ENCODE measurements at regions not wholly inside any gene's neighbourhood (a gene's known extent, or its start where the extent isn't known, plus 50 kb on each side); places are given as distances from the start of the nearest gene placed in this dataset.
"Not testable (repeated sequence)": the region's sequence is repeated elsewhere in the genome, so short reads cannot be mapped to it uniquely, and the experiment has no call there.

GRCh38 chr13:46475541-46475991 lies 77.4 kb upstream of the LRCH1 start:
- Histone ChIP-seq H3K4me3 (ENCODE audit: low read length) (no peak overlapping the region), H2AFZ (ENCODE audit: low read length) (no peak overlapping the region), H3K4me1 (ENCODE audit: low read length) (no peaks in the 10 kb centered on the region), H3K79me2 (ENCODE audit: low read length) (no peaks in the 10 kb centered on the region), H3K9ac (ENCODE audit: low read length) (no peak overlapping the region), H3K27ac (ENCODE audit: low read length) (no peak overlapping the region), H3K9me2 (replicated peaks; ENCODE audit: insufficient read depth, low read length) (no peaks in the 10 kb centered on the region), H4K20me1 (ENCODE audit: insufficient read depth, low read depth, low read length) (no peaks in the 10 kb centered on the region), H3K36me3 (ENCODE audit: insufficient read depth, low read length) (no peaks in the 10 kb centered on the region), H3K27me3 (ENCODE audit: low read length) (no peaks in the 10 kb centered on the region), H3K4me2 (ENCODE audit: low read depth, low read length, poor library complexity, severe bottlenecking) (no peak overlapping the region), H3K9me3 (ENCODE audit: low read length) (no peaks in the 10 kb centered on the region)
- DNase-seq = no peak

GRCh38 chr13:46473806-46474205 lies 79.2 kb upstream of the LRCH1 start:
- Histone ChIP-seq H3K36me3 (ENCODE audit: insufficient read depth, low read length) (no peaks in the 10 kb centered on the region), H3K9me2 (replicated peaks; ENCODE audit: insufficient read depth, low read length) (no peaks in the 10 kb centered on the region), H3K79me2 (ENCODE audit: low read length) (no peaks in the 10 kb centered on the region), H3K4me3 (ENCODE audit: low read length) (no peak overlapping the region), H3K9me3 (ENCODE audit: low read length) (no peaks in the 10 kb centered on the region), H3K27ac (ENCODE audit: low read length) (no peak overlapping the region), H3K4me2 (ENCODE audit: low read depth, low read length, poor library complexity, severe bottlenecking) (no peak overlapping the region), H3K9ac (ENCODE audit: low read length) (no peak overlapping the region), H3K27me3 (ENCODE audit: low read length) (no peaks in the 10 kb centered on the region), H2AFZ (ENCODE audit: low read length) (no peak overlapping the region), H4K20me1 (ENCODE audit: insufficient read depth, low read depth, low read length) (no peaks in the 10 kb centered on the region), H3K4me1 (ENCODE audit: low read length) (no peaks in the 10 kb centered on the region)
- DNase-seq = no peak

GRCh38 chr13:46472384-46472783 lies 80.6 kb upstream of the LRCH1 start:
- no peaks in the 10 kb centered on the region for H3K79me2 ChIP-seq (ENCODE audit: low read length)
- no peaks in the 10 kb centered on the region for H3K27me3 ChIP-seq (ENCODE audit: low read length)
- no peaks in the 10 kb centered on the region for H3K36me3 ChIP-seq (ENCODE audit: insufficient read depth, low read length)
- no peak overlapping the region for H3K4me2 ChIP-seq (ENCODE audit: low read depth, low read length, poor library complexity, severe bottlenecking)
- no peak overlapping the region for H2AFZ ChIP-seq (ENCODE audit: low read length)
- no peak overlapping the region for H3K27ac ChIP-seq (ENCODE audit: low read length)
- H3K4me1 ChIP-seq (ENCODE audit: low read length) = no peaks in the 10 kb centered on the region
- no peak for DNase-seq
- no peaks in the 10 kb centered on the region for H3K9me2 ChIP-seq (replicated peaks; ENCODE audit: insufficient read depth, low read length)
- no peaks in the 10 kb centered on the region for H4K20me1 ChIP-seq (ENCODE audit: insufficient read depth, low read depth, low read length)
- H3K9me3 ChIP-seq (ENCODE audit: low read length) = no peaks in the 10 kb centered on the region
- H3K9ac ChIP-seq (ENCODE audit: low read length) = no peak overlapping the region
- H3K4me3 ChIP-seq (ENCODE audit: low read length) = no peak overlapping the region

DNA sequence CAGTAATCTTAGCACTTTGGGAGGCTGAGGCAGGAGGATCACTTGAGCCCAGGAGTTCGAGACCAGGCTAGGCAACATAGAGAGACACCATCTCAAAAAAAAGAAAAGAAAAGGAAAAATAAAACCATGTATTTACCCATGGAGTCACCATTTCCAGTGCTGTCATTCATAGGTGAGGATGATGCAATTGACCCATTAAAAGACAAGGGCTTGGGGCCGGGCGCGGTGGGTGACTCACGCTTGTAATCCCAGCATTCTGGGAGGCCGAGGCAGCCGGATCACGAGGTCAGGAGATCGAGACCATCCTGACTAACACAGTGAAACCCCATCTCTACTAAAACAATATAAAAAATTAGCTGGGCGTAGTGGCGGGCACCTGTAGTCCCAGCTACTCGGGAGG lies 82.6 kb upstream of the RUBCNL start:
- H2AFZ ChIP-seq (ENCODE audit: low read length); H3K36me3 ChIP-seq (ENCODE audit: insufficient read depth, low read length): not testable (repeated sequence)

GRCh38 chr13:46468570-46469463 lies 81.8 kb upstream of the RUBCNL start:
- no peak overlapping the region for H3K4me3 ChIP-seq (ENCODE audit: low read length)
- no peaks in the 10 kb centered on the region for H3K36me3 ChIP-seq (ENCODE audit: insufficient read depth, low read length)
- no peaks in the 10 kb centered on the region for H3K9me2 ChIP-seq (replicated peaks; ENCODE audit: insufficient read depth, low read length)
- no peaks in the 10 kb centered on the region for H3K4me1 ChIP-seq (ENCODE audit: low read length)
- H3K4me2 ChIP-seq (ENCODE audit: low read depth, low read length, poor library complexity, severe bottlenecking) = no peak overlapping the region
- H3K79me2 ChIP-seq (ENCODE audit: low read length) = no peaks in the 10 kb centered on the region
- H3K9me3 ChIP-seq (ENCODE audit: low read length) = no peaks in the 10 kb centered on the region
- H4K20me1 ChIP-seq (ENCODE audit: insufficient read depth, low read depth, low read length) = no peaks in the 10 kb centered on the region
- no peak overlapping the region for H3K27ac ChIP-seq (ENCODE audit: low read length)
- H3K27me3 ChIP-seq (ENCODE audit: low read length) = no peaks in the 10 kb centered on the region
- H3K9ac ChIP-seq (ENCODE audit: low read length) = no peak overlapping the region
- no peak for DNase-seq
- H2AFZ ChIP-seq (ENCODE audit: low read length) = no peak overlapping the region

More for the DNA sequence above, 82.6 kb upstream of the RUBCNL start:
- not testable (repeated sequence) for H3K9me3 ChIP-seq (ENCODE audit: low read length); H3K4me1 ChIP-seq (ENCODE audit: low read length); H3K79me2 ChIP-seq (ENCODE audit: low read length); H4K20me1 ChIP-seq (ENCODE audit: insufficient read depth, low read depth, low read length); H3K27ac ChIP-seq (ENCODE audit: low read length); H3K27me3 ChIP-seq (ENCODE audit: low read length); H3K4me3 ChIP-seq (ENCODE audit: low read length); H3K9me2 ChIP-seq (replicated peaks; ENCODE audit: insufficient read depth, low read length); DNase-seq; H3K4me2 ChIP-seq (ENCODE audit: low read depth, low read length, poor library complexity, severe bottlenecking); H3K9ac ChIP-seq (ENCODE audit: low read length)

DNA sequence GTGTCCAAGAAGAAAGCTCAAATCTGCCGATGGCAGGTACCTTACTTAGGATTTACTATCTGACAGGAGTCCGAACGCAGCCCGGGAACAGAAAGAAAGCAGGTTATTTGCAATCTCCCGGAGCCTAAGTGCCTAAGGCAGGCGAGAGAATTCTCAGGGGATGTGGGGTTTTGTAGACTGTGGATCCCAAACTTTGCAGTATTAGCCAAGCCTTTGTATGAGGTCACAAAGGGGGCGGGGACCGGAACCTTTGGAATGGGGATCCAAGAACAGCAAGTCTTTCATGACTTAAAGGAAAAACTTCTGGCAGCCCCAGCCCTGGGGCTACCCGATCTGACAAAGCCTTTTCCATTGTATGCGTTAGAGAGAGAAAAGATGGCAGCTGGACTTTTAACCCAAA lies 80.6 kb upstream of the RUBCNL start:
- H3K79me2 ChIP-seq (ENCODE audit: low read length); H3K4me1 ChIP-seq (ENCODE audit: low read length); H2AFZ ChIP-seq (ENCODE audit: low read length); H4K20me1 ChIP-seq (ENCODE audit: insufficient read depth, low read depth, low read length); H3K9me3 ChIP-seq (ENCODE audit: low read length); H3K4me3 ChIP-seq (ENCODE audit: low read length); H3K36me3 ChIP-seq (ENCODE audit: insufficient read depth, low read length); H3K4me2 ChIP-seq (ENCODE audit: low read depth, low read length, poor library complexity, severe bottlenecking); H3K9me2 ChIP-seq (replicated peaks; ENCODE audit: insufficient read depth, low read length); H3K9ac ChIP-seq (ENCODE audit: low read length); DNase-seq; H3K27ac ChIP-seq (ENCODE audit: low read length); H3K27me3 ChIP-seq (ENCODE audit: low read length): not testable (repeated sequence)

DNA sequence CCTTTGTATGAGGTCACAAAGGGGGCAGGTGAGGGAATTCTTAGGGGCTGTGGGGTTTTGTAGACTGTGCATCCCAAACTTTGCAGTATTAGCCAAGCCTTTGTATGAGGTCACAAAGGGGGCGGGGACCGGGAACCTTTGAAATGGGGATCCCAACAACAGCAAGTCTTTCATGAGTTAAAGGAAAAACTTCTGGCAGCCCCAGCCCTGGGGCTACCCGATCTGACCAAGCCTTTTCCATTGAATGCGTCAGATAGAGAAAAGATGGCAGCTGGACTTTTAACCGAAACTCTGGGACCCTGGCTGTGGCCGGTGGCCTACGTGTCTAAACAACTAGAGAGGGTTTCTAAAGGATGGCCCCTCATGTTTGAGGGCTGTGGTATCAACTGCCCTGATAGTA lies 79.0 kb upstream of the RUBCNL start:
- not testable (repeated sequence) for H3K9ac ChIP-seq (ENCODE audit: low read length)

GRCh38 chr13:46463719-46464118 lies 76.7 kb upstream of the RUBCNL start:
- H3K27ac ChIP-seq (ENCODE audit: low read length) = no peak overlapping the region
- H3K9ac ChIP-seq (ENCODE audit: low read length) = no peak overlapping the region
- H3K4me2 ChIP-seq (ENCODE audit: low read depth, low read length, poor library complexity, severe bottlenecking) = no peak overlapping the region
- H2AFZ ChIP-seq (ENCODE audit: low read length) = no peak overlapping the region
- no peaks in the 10 kb centered on the region for H3K4me1 ChIP-seq (ENCODE audit: low read length)
- DNase-seq = no peak
- no peaks in the 10 kb centered on the region for H3K9me2 ChIP-seq (replicated peaks; ENCODE audit: insufficient read depth, low read length)
- H3K4me3 ChIP-seq (ENCODE audit: low read length) = no peak overlapping the region
- H3K36me3 ChIP-seq (ENCODE audit: insufficient read depth, low read length) = no peaks in the 10 kb centered on the region
- no peaks in the 10 kb centered on the region for H3K9me3 ChIP-seq (ENCODE audit: low read length)
- no peaks in the 10 kb centered on the region for H4K20me1 ChIP-seq (ENCODE audit: insufficient read depth, low read depth, low read length)
- no peaks in the 10 kb centered on the region for H3K27me3 ChIP-seq (ENCODE audit: low read length)
- H3K79me2 ChIP-seq (ENCODE audit: low read length) = no peaks in the 10 kb centered on the region

More for the DNA sequence above, 79.0 kb upstream of the RUBCNL start:
- DNase-seq; H3K79me2 ChIP-seq (ENCODE audit: low read length); H3K9me2 ChIP-seq (replicated peaks; ENCODE audit: insufficient read depth, low read length); H3K9me3 ChIP-seq (ENCODE audit: low read length); H3K4me2 ChIP-seq (ENCODE audit: low read depth, low read length, poor library complexity, severe bottlenecking); H4K20me1 ChIP-seq (ENCODE audit: insufficient read depth, low read depth, low read length); H3K27me3 ChIP-seq (ENCODE audit: low read length); H2AFZ ChIP-seq (ENCODE audit: low read length); H3K4me3 ChIP-seq (ENCODE audit: low read length); H3K4me1 ChIP-seq (ENCODE audit: low read length); H3K27ac ChIP-seq (ENCODE audit: low read length); H3K36me3 ChIP-seq (ENCODE audit: insufficient read depth, low read length): not testable (repeated sequence)

All from Karpas-422 (cell line).